Natural killer cell (primary cell): ENCODE measurements at regions not wholly inside any gene's neighbourhood (a gene's known extent, or its start where the extent isn't known, plus 50 kb on each side); places are given as distances from the start of the nearest gene placed in this dataset.

ENCODE experiments used
- ATAC-seq, 3 donors: fragments of 150-1000 bp in 2 of 3; fragments of 200-7000 bp in 1 of 3; cut with Tn5 transposase; 1 replicate in 1 of 3; 2 replicates in 2 of 3; pipeline ENCODE4 v1.10.0; 2021; ENCODE audit warnings: mild to moderate bottlenecking in 2 of 3, moderate library complexity in 2 of 3
- DNase-seq, 2 donors: peaks; one replicate each; pipeline versions ENCODE4 v3.0.0 to v3.0.0-alpha.2; 2013 to 2021; ENCODE audit warnings: mixed read lengths in 1 of 2
- H3K27ac ChIP-seq: one replicate; pipeline ENCODE4 v1.5.1; 2013; ENCODE audit warnings: mild to moderate bottlenecking, low read length
- H3K27me3 ChIP-seq: one replicate; pipeline ENCODE4 v1.6.1; 2013; ENCODE audit warnings: low read length; ENCODE audit not compliant: control insufficient read depth, insufficient read depth
- H3K36me3 ChIP-seq: one replicate; pipeline ENCODE4 v1.6.1; 2013; ENCODE audit warnings: low read length; ENCODE audit not compliant: control insufficient read depth, insufficient read depth
- H3K4me1 ChIP-seq: one replicate; pipeline ENCODE4 v1.6.1; 2013; ENCODE audit warnings: low read length; ENCODE audit not compliant: control insufficient read depth, insufficient read depth
- H3K4me3 ChIP-seq: one replicate; pipeline ENCODE4 v1.5.1; 2013; ENCODE audit warnings: low read length
- H3K9me3 ChIP-seq: one replicate; pipeline ENCODE4 v1.6.1; 2013; ENCODE audit warnings: low read length; ENCODE audit not compliant: control insufficient read depth, insufficient read depth
- H3K27ac Mint-ChIP-seq, 2 donors: one replicate each; pipeline ENCODE4 v1.8.0; 2022; ENCODE audit warnings: mild to moderate bottlenecking in 2 of 2, mixed read lengths in 2 of 2, moderate library complexity in 1 of 2
- H3K27me3 Mint-ChIP-seq, 2 donors: one replicate each; pipeline ENCODE4 v1.8.0; 2022; ENCODE audit warnings: low read depth in 2 of 2, mixed read lengths in 2 of 2
- H3K36me3 Mint-ChIP-seq: one replicate; pipeline ENCODE4 v1.8.0; 2022; ENCODE audit warnings: mixed read lengths
- H3K4me1 Mint-ChIP-seq, 2 donors: one replicate each; pipeline ENCODE4 v1.8.0; 2022; ENCODE audit warnings: mixed read lengths in 2 of 2
- H3K4me3 Mint-ChIP-seq: one replicate; pipeline ENCODE4 v1.8.0; 2022; ENCODE audit warnings: mild to moderate bottlenecking, moderate library complexity, mixed read lengths
- H3K9me3 Mint-ChIP-seq, 2 donors: one replicate each; pipeline ENCODE4 v1.8.0; 2022; ENCODE audit warnings: mixed read lengths in 2 of 2
- CTCF ChIP-seq: fragments of 200-600 bp; IDR thresholded peaks from one replicate; pipeline ENCODE4 v1.8.0; 2022; ENCODE audit warnings: antibody characterized with exemption
- WGBS: methylation state at CpG from one replicate; pipeline ENCODE4 v1.1.7; 2013; ENCODE audit warnings: missing lambda C conversion rate; ENCODE audit not compliant: insufficient coverage; 5-methylcytosine and 5-hydroxymethylcytosine counted together
- intact Hi-C: fragments of 100-400 bp; cut with micrococcal nuclease; formaldehyde crosslinking; loops from one replicate; pipeline ENCODE4 v1.14.2; 2022

GRCh38 chr18:46296656-46297055, 192.5 kb downstream of the HAUS1 start:
- ATAC-seq: no peak
- TF ChIP-seq CTCF: no peak
- WGBS: 77% methylated on average over 4 of the region's 4 CpGs

GRCh38 chr18:46297124-46297523, 192.9 kb downstream of the HAUS1 start:
- Histone ChIP-seq H3K27ac (no peak overlapping the region), H3K4me1 (peaks cover 8% of the 10 kb centered on the region), H3K9me3 (no peaks in the 10 kb centered on the region), H3K4me3 (no peak overlapping the region), H3K27me3 (no peaks in the 10 kb centered on the region), H3K36me3 (no peaks in the 10 kb centered on the region)
- no peak for ATAC-seq
- Mint-ChIP-seq H3K27ac (peak overlapping the region in 1 of 2 donors; percentile 63), H3K9me3 (no peaks in the 10 kb centered on the region), H3K27me3 (no peaks in the 10 kb centered on the region), H3K4me3 (no peak overlapping the region), H3K36me3 (no peaks in the 10 kb centered on the region), H3K4me1 (peaks cover 23 to 26% of the 10 kb centered on the region in 2 donors)
- intact Hi-C loops: no loop called here
- WGBS: 0% methylated on average over 1 of the region's 1 CpG
- no peak for DNase-seq
- no peak for TF ChIP-seq CTCF

More at GRCh38 chr18:46296656-46297055, 192.5 kb downstream of the HAUS1 start:
- H3K27ac ChIP-seq: no peak overlapping the region
- Mint-ChIP-seq H3K4me3 (no peak overlapping the region), H3K27ac (peak overlapping the region in 1 of 2 donors; percentile 63), H3K36me3 (no peaks in the 10 kb centered on the region), H3K4me1 (peaks cover 23 to 26% of the 10 kb centered on the region in 2 donors), H3K9me3 (no peaks in the 10 kb centered on the region), H3K27me3 (no peaks in the 10 kb centered on the region)
- no peaks in the 10 kb centered on the region for H3K27me3 ChIP-seq
- H3K36me3 ChIP-seq: no peaks in the 10 kb centered on the region
- intact Hi-C loops: no loop called here
- no peaks in the 10 kb centered on the region for H3K9me3 ChIP-seq
- no peak for DNase-seq
- H3K4me1 ChIP-seq: peaks cover 8% of the 10 kb centered on the region
- no peak overlapping the region for H3K4me3 ChIP-seq

- Histone ChIP-seq H3K4me3 (no peak overlapping the region), H3K27me3 (no peaks in the 10 kb centered on the region), H3K27ac (no peak overlapping the region), H3K4me1 (peaks cover 10% of the 10 kb centered on the region), H3K9me3 (no peaks in the 10 kb centered on the region), H3K36me3 (no peaks in the 10 kb centered on the region)
- no peak for TF ChIP-seq CTCF
- H3K36me3 Mint-ChIP-seq: no peaks in the 10 kb centered on the region
- peaks cover 3 to 4% of the 10 kb centered on the region in 2 donors for H3K27me3 Mint-ChIP-seq
- no peak overlapping the region for H3K4me3 Mint-ChIP-seq
- no peaks in the 10 kb centered on the region for H3K9me3 Mint-ChIP-seq
- ATAC-seq: peak in 2 of 3 donors; percentile 46 to 60
- intact Hi-C loops: no loop called here
- DNase-seq: no peak
- peaks cover 27 to 30% of the 10 kb centered on the region in 2 donors for H3K4me1 Mint-ChIP-seq
- WGBS: 44% methylated on average over 2 of the region's 3 CpGs
- peak overlapping the region in 1 of 2 donors; percentile 58 for H3K27ac Mint-ChIP-seq
Observed at GRCh38 chr18:46297621-46298020, 193.4 kb downstream of the HAUS1 start.

GRCh38 chr18:46298511-46298910, 194.3 kb downstream of the HAUS1 start:
- Mint-ChIP-seq H3K27me3 (peaks cover 12 to 13% of the 10 kb centered on the region in 2 donors), H3K36me3 (no peaks in the 10 kb centered on the region), H3K27ac (peak overlapping the region in 1 of 2 donors; percentile 58), H3K4me1 (peaks cover 32 to 34% of the 10 kb centered on the region in 2 donors), H3K4me3 (no peak overlapping the region), H3K9me3 (no peaks in the 10 kb centered on the region)
- ATAC-seq: no peak
- intact Hi-C loops: no loop called here
- no peaks in the 10 kb centered on the region for H3K36me3 ChIP-seq
- no peak for TF ChIP-seq CTCF
- H3K4me3 ChIP-seq: no peak overlapping the region
- no peak for DNase-seq
- no peaks in the 10 kb centered on the region for H3K9me3 ChIP-seq
- H3K27ac ChIP-seq: no peak overlapping the region
- 95% methylated on average over 6 of the region's 6 CpGs for WGBS
- no peaks in the 10 kb centered on the region for H3K27me3 ChIP-seq
- H3K4me1 ChIP-seq: peaks cover 11% of the 10 kb centered on the region
